GM23338 (cell line): ENCODE measurements at regions not wholly inside any gene's neighbourhood (a gene's known extent, or its start where the extent isn't known, plus 50 kb on each side); places are given as distances from the start of the nearest gene placed in this dataset.

ENCODE experiments used
- ATAC-seq: fragments of 200-7000 bp; cut with Tn5 transposase; 3 replicates; pipeline ENCODE4 v1.9.1; 2020
- DNase-seq: peaks from one replicate; pipeline ENCODE4 v3.0.0-alpha.2; 2015; ENCODE audit warnings: low spot score
- H2AFZ ChIP-seq: fragments of 200-600 bp; sonication (generic); 2 replicates; pipeline ENCODE4 v1.8.0; 2016; ENCODE audit warnings: antibody characterized with exemption, mild to moderate bottlenecking, moderate library complexity
- H3F3A ChIP-seq: fragments of 200-600 bp; sonication (generic); replicated peaks from 2 replicates; pipeline ENCODE4 v1.8.0; 2017; ENCODE audit warnings: antibody characterized with exemption, mixed run types, low read depth
- H3K27ac ChIP-seq: fragments of 200-600 bp; sonication (generic); 2 replicates; pipeline ENCODE4 v1.6.1; 2016; ENCODE audit warnings: low read depth
- H3K27me3 ChIP-seq: fragments of 200-600 bp; sonication (generic); 2 replicates; pipeline ENCODE4 v1.8.0; 2016; ENCODE audit warnings: mild to moderate bottlenecking, mixed run types, moderate library complexity; ENCODE audit not compliant: insufficient read depth
- H3K36me3 ChIP-seq: fragments of 200-600 bp; sonication (generic); 2 replicates; pipeline ENCODE4 v1.8.0; 2016; ENCODE audit warnings: mild to moderate bottlenecking; ENCODE audit not compliant: insufficient read depth
- H3K4me1 ChIP-seq: fragments of 200-600 bp; sonication (generic); 2 replicates; pipeline ENCODE4 v1.8.0; 2016; ENCODE audit warnings: mild to moderate bottlenecking, moderate library complexity; ENCODE audit not compliant: insufficient read depth
- H3K4me2 ChIP-seq: fragments of 200-600 bp; sonication (generic); 2 replicates; pipeline ENCODE4 v1.7.1; 2017; ENCODE audit warnings: mixed run types
- H3K4me3 ChIP-seq: fragments of 200-600 bp; sonication (generic); 2 replicates; pipeline ENCODE4 v1.6.1; 2016; ENCODE audit warnings: mixed run types
- H3K79me2 ChIP-seq: fragments of 200-600 bp; sonication (generic); replicated peaks from 2 replicates; pipeline ENCODE4 v1.8.0; 2017; ENCODE audit warnings: mild to moderate bottlenecking; ENCODE audit not compliant: insufficient read depth
- H3K9me2 ChIP-seq: fragments of 200-600 bp; sonication (generic); 2 replicates; pipeline ENCODE4 v1.8.0; 2017; ENCODE audit not compliant: insufficient read depth
- H4K20me1 ChIP-seq: fragments of 200-600 bp; sonication (generic); replicated peaks from 2 replicates; pipeline ENCODE4 v1.8.0; 2017; ENCODE audit warnings: mild to moderate bottlenecking; ENCODE audit not compliant: insufficient read depth
- H3K27ac Mint-ChIP-seq: 2 replicates; pipeline ENCODE4 v1.8.0; 2020; ENCODE audit warnings: inconsistent platforms, mild to moderate bottlenecking, moderate library complexity, mixed read lengths
- H3K27me3 Mint-ChIP-seq: 3 replicates; pipeline ENCODE4 v1.8.0; 2022; ENCODE audit warnings: low read depth, mild to moderate bottlenecking, moderate library complexity, mixed read lengths, inconsistent platforms; ENCODE audit not compliant: insufficient read depth, poor library complexity
- H3K36me3 Mint-ChIP-seq: 3 replicates; pipeline ENCODE4 v1.8.0; 2021; ENCODE audit warnings: low read depth, mild to moderate bottlenecking, inconsistent platforms, moderate library complexity, mixed read lengths
- H3K4me1 Mint-ChIP-seq: 3 replicates; pipeline ENCODE4 v1.8.0; 2020; ENCODE audit warnings: mild to moderate bottlenecking, inconsistent platforms, mixed read lengths
- H3K4me3 Mint-ChIP-seq: 3 replicates; pipeline ENCODE4 v1.8.0; 2021; ENCODE audit warnings: moderate library complexity, mild to moderate bottlenecking, inconsistent platforms, mixed read lengths
- H3K9me3 Mint-ChIP-seq: 3 replicates; pipeline ENCODE4 v1.8.0; 2020; ENCODE audit warnings: moderate library complexity, mild to moderate bottlenecking, inconsistent platforms, mixed read lengths
- CREB1 ChIP-seq: fragments of 250-450 bp; sonication (Bioruptor Pico); IDR thresholded peaks from 2 replicates; pipeline ENCODE4 v1.5.0; 2020; ENCODE audit warnings: low read depth, mild to moderate bottlenecking, moderate library complexity
- CTCF ChIP-seq, 2 experiments: fragments of 200-600 bp in 1 of 2; sonication (generic) in 1 of 2; conservative IDR thresholded peaks; 2 replicates each; pipeline versions ENCODE4 v1.5.1 to v1.6.1; 2016 to 2017; ENCODE audit warnings: antibody characterized with exemption in 2 of 2, low read depth in 2 of 2, mild to moderate bottlenecking in 2 of 2, moderate library complexity in 1 of 2
- EZH2 ChIP-seq: fragments of 200-600 bp; sonication (generic); IDR thresholded peaks from one replicate; pipeline ENCODE4 v1.8.0; 2017; ENCODE audit warnings: antibody characterized with exemption, mild to moderate bottlenecking, low read depth; ENCODE audit not compliant: unreplicated experiment
- EZH2phosphoT487 ChIP-seq: fragments of 200-600 bp; sonication (generic); IDR thresholded peaks from one replicate; pipeline ENCODE4 v1.8.1; 2018; ENCODE audit warnings: antibody characterized with exemption; ENCODE audit not compliant: unreplicated experiment
- JUNB ChIP-seq: IDR thresholded peaks from one replicate; pipeline ENCODE4 v1.6.1; 2016; ENCODE audit warnings: antibody characterized with exemption; ENCODE audit not compliant: unreplicated experiment
- NANOG ChIP-seq: IDR thresholded peaks from 2 replicates; pipeline ENCODE4 v1.6.1; 2016; ENCODE audit warnings: antibody characterized with exemption, borderline replicate concordance
- POLR2AphosphoS5 ChIP-seq: IDR thresholded peaks from 2 replicates; pipeline ENCODE4 v1.6.1; 2016; ENCODE audit warnings: antibody characterized with exemption, low read depth
- REST ChIP-seq: IDR thresholded peaks from one replicate; pipeline ENCODE4 v1.6.1; 2018; ENCODE audit warnings: antibody characterized with exemption; ENCODE audit not compliant: unreplicated experiment
- STAT1 ChIP-seq: IDR thresholded peaks from one replicate; pipeline ENCODE4 v1.6.1; 2016; ENCODE audit warnings: antibody characterized with exemption; ENCODE audit not compliant: unreplicated experiment
- ZNF114 ChIP-seq: fragments of 250-450 bp; sonication (Bioruptor Pico); IDR thresholded peaks from 2 replicates; pipeline ENCODE4 v1.5.0; 2020; ENCODE audit warnings: mild to moderate bottlenecking, moderate library complexity
- ZNF331 ChIP-seq: fragments of 250-450 bp; sonication (Bioruptor Pico); IDR thresholded peaks from 2 replicates; pipeline ENCODE4 v1.5.0; 2020; ENCODE audit warnings: low read depth, mild to moderate bottlenecking, moderate library complexity
- TF ChIP-seq, protein P1 (sequence below): IDR thresholded peaks from 2 replicates; pipeline ENCODE4 v1.6.1; 2016; ENCODE audit warnings: antibody characterized with exemption
- TF ChIP-seq, protein P2 (sequence below): fragments of 250-450 bp; sonication (Bioruptor Pico); IDR thresholded peaks from 2 replicates; pipeline ENCODE4 v1.5.0; 2020; ENCODE audit warnings: mild to moderate bottlenecking, moderate library complexity

GRCh38 chr7:131786204-131786603 is 229.8 kb upstream of the PODXL start:
- DNase-seq = no peak
- H3K9me2 ChIP-seq = 0 out of 2 replicates have a peak, but pooled peaks cover 7% of the 10 kb centered on the region
- Mint-ChIP-seq H3K4me3 (no peak overlapping the region), H3K9me3 (peaks cover 11% of the 10 kb centered on the region), H3K36me3 (peaks cover 4% of the 10 kb centered on the region; the same call in 1 of the 3 replicates), H3K4me1 (no peaks in the 10 kb centered on the region), H3K27ac (no peak overlapping the region), H3K27me3 (no peaks in the 10 kb centered on the region)
- H3K36me3 ChIP-seq = peaks cover 5% of the 10 kb centered on the region; the same call in 1 of the 2 replicates
- no peak overlapping the region for H3K27ac ChIP-seq
- H2AFZ ChIP-seq = no peak overlapping the region
- no peaks in the 10 kb centered on the region for H3K79me2 ChIP-seq
- no peak for ATAC-seq
- H3K4me1 ChIP-seq = no peaks in the 10 kb centered on the region
- no peaks in the 10 kb centered on the region for H4K20me1 ChIP-seq
- H3K4me3 ChIP-seq = no peak overlapping the region
- H3K27me3 ChIP-seq = no peaks in the 10 kb centered on the region
- TF ChIP-seq CREB1 (CRISPR knock-in tag) (no peak), EZH2 (no peak), ZNF114 (CRISPR knock-in tag) (no peak), POLR2AphosphoS5 (no peak), STAT1 (no peak), JUNB (no peak), REST (no peak), EZH2phosphoT487 (no peak), ZNF331 (CRISPR knock-in tag) (no peak), NANOG (no peak), CTCF (conservative IDR thresholded peaks at IDR 0.05; ENCODE audit: low read depth in 2 of 2) (no peak)
- TF ChIP-seq, protein P1, sequence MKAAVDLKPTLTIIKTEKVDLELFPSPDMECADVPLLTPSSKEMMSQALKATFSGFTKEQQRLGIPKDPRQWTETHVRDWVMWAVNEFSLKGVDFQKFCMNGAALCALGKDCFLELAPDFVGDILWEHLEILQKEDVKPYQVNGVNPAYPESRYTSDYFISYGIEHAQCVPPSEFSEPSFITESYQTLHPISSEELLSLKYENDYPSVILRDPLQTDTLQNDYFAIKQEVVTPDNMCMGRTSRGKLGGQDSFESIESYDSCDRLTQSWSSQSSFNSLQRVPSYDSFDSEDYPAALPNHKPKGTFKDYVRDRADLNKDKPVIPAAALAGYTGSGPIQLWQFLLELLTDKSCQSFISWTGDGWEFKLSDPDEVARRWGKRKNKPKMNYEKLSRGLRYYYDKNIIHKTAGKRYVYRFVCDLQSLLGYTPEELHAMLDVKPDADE = no peak
- TF ChIP-seq, protein P2, sequence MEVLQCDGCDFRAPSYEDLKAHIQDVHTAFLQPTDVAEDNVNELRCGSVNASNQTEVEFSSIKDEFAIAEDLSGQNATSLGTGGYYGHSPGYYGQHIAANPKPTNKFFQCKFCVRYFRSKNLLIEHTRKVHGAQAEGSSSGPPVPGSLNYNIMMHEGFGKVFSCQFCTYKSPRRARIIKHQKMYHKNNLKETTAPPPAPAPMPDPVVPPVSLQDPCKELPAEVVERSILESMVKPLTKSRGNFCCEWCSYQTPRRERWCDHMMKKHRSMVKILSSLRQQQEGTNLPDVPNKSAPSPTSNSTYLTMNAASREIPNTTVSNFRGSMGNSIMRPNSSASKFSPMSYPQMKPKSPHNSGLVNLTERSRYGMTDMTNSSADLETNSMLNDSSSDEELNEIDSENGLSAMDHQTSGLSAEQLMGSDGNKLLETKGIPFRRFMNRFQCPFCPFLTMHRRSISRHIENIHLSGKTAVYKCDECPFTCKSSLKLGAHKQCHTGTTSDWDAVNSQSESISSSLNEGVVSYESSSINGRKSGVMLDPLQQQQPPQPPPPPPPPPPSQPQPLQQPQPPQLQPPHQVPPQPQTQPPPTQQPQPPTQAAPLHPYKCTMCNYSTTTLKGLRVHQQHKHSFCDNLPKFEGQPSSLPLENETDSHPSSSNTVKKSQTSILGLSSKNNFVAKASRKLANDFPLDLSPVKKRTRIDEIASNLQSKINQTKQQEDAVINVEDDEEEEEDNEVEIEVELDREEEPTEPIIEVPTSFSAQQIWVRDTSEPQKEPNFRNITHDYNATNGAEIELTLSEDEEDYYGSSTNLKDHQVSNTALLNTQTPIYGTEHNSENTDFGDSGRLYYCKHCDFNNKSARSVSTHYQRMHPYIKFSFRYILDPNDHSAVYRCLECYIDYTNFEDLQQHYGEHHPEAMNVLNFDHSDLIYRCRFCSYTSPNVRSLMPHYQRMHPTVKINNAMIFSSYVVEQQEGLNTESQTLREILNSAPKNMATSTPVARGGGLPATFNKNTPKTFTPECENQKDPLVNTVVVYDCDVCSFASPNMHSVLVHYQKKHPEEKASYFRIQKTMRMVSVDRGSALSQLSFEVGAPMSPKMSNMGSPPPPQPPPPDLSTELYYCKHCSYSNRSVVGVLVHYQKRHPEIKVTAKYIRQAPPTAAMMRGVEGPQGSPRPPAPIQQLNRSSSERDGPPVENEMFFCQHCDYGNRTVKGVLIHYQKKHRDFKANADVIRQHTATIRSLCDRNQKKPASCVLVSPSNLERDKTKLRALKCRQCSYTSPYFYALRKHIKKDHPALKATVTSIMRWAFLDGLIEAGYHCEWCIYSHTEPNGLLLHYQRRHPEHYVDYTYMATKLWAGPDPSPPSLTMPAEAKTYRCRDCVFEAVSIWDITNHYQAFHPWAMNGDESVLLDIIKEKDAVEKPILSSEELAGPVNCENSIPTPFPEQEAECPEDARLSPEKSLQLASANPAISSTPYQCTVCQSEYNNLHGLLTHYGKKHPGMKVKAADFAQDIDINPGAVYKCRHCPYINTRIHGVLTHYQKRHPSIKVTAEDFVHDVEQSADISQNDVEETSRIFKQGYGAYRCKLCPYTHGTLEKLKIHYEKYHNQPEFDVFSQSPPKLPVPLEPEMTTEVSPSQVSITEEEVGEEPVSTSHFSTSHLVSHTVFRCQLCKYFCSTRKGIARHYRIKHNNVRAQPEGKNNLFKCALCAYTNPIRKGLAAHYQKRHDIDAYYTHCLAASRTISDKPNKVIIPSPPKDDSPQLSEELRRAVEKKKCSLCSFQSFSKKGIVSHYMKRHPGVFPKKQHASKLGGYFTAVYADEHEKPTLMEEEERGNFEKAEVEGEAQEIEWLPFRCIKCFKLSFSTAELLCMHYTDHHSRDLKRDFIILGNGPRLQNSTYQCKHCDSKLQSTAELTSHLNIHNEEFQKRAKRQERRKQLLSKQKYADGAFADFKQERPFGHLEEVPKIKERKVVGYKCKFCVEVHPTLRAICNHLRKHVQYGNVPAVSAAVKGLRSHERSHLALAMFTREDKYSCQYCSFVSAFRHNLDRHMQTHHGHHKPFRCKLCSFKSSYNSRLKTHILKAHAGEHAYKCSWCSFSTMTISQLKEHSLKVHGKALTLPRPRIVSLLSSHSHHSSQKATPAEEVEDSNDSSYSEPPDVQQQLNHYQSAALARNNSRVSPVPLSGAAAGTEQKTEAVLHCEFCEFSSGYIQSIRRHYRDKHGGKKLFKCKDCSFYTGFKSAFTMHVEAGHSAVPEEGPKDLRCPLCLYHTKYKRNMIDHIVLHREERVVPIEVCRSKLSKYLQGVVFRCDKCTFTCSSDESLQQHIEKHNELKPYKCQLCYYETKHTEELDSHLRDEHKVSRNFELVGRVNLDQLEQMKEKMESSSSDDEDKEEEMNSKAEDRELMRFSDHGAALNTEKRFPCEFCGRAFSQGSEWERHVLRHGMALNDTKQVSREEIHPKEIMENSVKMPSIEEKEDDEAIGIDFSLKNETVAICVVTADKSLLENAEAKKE (CRISPR knock-in tag) = no peak
- H3F3A ChIP-seq = no peaks in the 10 kb centered on the region
- H3K4me2 ChIP-seq = no peak overlapping the region
